B cell (primary cell): ENCODE measurements at regions not wholly inside any gene's neighbourhood (a gene's known extent, or its start where the extent isn't known, plus 50 kb on each side); places are given as distances from the start of the nearest gene placed in this dataset.
A peak's percentile ranks its signal among the peaks of the same experiment; 100 is the strongest.

ENCODE experiments used
- ATAC-seq: fragments of 200-7000 bp; cut with Tn5 transposase; one replicate; pipeline ENCODE4 v1.10.0; 2021; ENCODE audit warnings: low read depth, mild to moderate bottlenecking, moderate number of reproducible peaks, moderate library complexity
- CTCF ChIA-PET: fragments of 350-600 bp; sonication (Branson Sonifier 250); formaldehyde crosslinking; loops from one replicate; lab custom pipeline; 2021; ENCODE audit warnings: antibody characterized with exemption, inconsistent platforms; lab: Charles Lee
- POLR2A ChIA-PET: fragments of 350-600 bp; sonication (Branson Sonifier 250); formaldehyde crosslinking; loops from one replicate; lab custom pipeline; 2021; ENCODE audit warnings: antibody characterized with exemption; lab: Charles Lee
- DNase-seq: peaks from one replicate; pipeline ENCODE4 v3.0.0; 2013
- H2AFZ ChIP-seq: 2 replicates; pipeline ENCODE4 v1.6.1; 2012; ENCODE audit warnings: mild to moderate bottlenecking, low read depth, low read length; ENCODE audit not compliant: insufficient read depth, poor library complexity, severe bottlenecking
- H3K27ac ChIP-seq, 2 donors: 1 replicate in 1 of 2; 2 replicates in 1 of 2; pipeline ENCODE4 v1.5.1; 2012 to 2013; ENCODE audit warnings: low read length in 2 of 2, mild to moderate bottlenecking in 2 of 2, moderate library complexity in 1 of 2
- H3K27me3 ChIP-seq, 4 experiments: fragments of 200-600 bp in 1 of 4; sonication (generic) in 1 of 4; replicated peaks in 1 of 4; 1 replicate in 2 of 4; 2 replicates in 2 of 4; pipeline versions ENCODE4 v1.6.1 to v1.7.0; 2013 to 2016; ENCODE audit warnings: low read length in 3 of 4, mild to moderate bottlenecking in 2 of 4, mixed read lengths in 1 of 4, moderate library complexity in 1 of 4; ENCODE audit not compliant: insufficient read depth in 4 of 4, control insufficient read depth in 3 of 4; ENCODE audit errors: control extremely low read depth in 1 of 4
- H3K36me3 ChIP-seq, 2 experiments: replicated peaks in 1 of 2; 1 replicate in 1 of 2; 2 replicates in 1 of 2; pipeline versions ENCODE4 v1.6.1 to v1.7.1; 2013; ENCODE audit warnings: low read length in 1 of 2; ENCODE audit not compliant: insufficient read depth in 2 of 2, control insufficient read depth in 1 of 2; ENCODE audit errors: control extremely low read depth in 1 of 2, extremely low read depth in 1 of 2
- H3K4me1 ChIP-seq, 2 donors: fragments of 200-600 bp in 1 of 2; sonication (generic) in 1 of 2; 1 replicate in 1 of 2; 2 replicates in 1 of 2; pipeline versions ENCODE4 v1.5.1 to v1.6.1; 2013 to 2017; ENCODE audit warnings: low read length in 2 of 2; ENCODE audit not compliant: control insufficient read depth in 2 of 2, insufficient read depth in 2 of 2
- H3K4me2 ChIP-seq: replicated peaks from 2 replicates; pipeline ENCODE3; 2012; ENCODE audit warnings: mild to moderate bottlenecking, low read depth, low read length; ENCODE audit not compliant: poor library complexity, severe bottlenecking
- H3K4me3 ChIP-seq, 5 experiments: fragments of 200-600 bp in 1 of 5; sonication (generic) in 1 of 5; 1 replicate in 3 of 5; 2 replicates in 2 of 5; pipeline versions ENCODE4 v1.5.1 to v1.7.0; 2011 to 2016; ENCODE audit warnings: low read length in 4 of 5, mild to moderate bottlenecking in 4 of 5, low read depth in 2 of 5, control low read depth in 1 of 5, moderate library complexity in 1 of 5; ENCODE audit not compliant: insufficient read depth in 1 of 5; ENCODE audit errors: control extremely low read depth in 1 of 5, extremely low read depth in 1 of 5
- H3K79me2 ChIP-seq: fragments of 200-600 bp; sonication (generic); one replicate; pipeline ENCODE4 v1.6.0; 2016; ENCODE audit warnings: low read length; ENCODE audit not compliant: control insufficient read depth, insufficient read depth
- H3K9ac ChIP-seq: fragments of 200-600 bp; sonication (generic); 2 replicates; pipeline ENCODE4 v1.6.1; 2017; ENCODE audit warnings: mild to moderate bottlenecking, low read length, moderate library complexity
- H3K9me3 ChIP-seq, 3 donors: one replicate each; pipeline versions ENCODE4 v1.6.1 to v1.7.1; 2013; ENCODE audit warnings: low read length in 2 of 3; ENCODE audit not compliant: control insufficient read depth in 2 of 3, insufficient read depth in 1 of 3; ENCODE audit errors: control extremely low read depth in 1 of 3
- H4K20me1 ChIP-seq: 2 replicates; pipeline ENCODE4 v1.6.0; 2012; ENCODE audit warnings: mild to moderate bottlenecking, low read length; ENCODE audit not compliant: insufficient read depth, control insufficient read depth, poor library complexity, severe bottlenecking
- H3K27ac Mint-ChIP-seq: one replicate; pipeline ENCODE4 v1.8.0; 2021; ENCODE audit warnings: mixed read lengths
- H3K27me3 Mint-ChIP-seq: one replicate; pipeline ENCODE4 v1.8.0; 2021; ENCODE audit warnings: mixed read lengths
- H3K4me1 Mint-ChIP-seq: one replicate; pipeline ENCODE4 v1.8.0; 2021; ENCODE audit warnings: mixed read lengths
- H3K4me3 Mint-ChIP-seq: one replicate; pipeline ENCODE4 v1.8.0; 2021; ENCODE audit warnings: mixed read lengths
- H3K9me3 Mint-ChIP-seq: one replicate; pipeline ENCODE4 v1.8.0; 2022; ENCODE audit warnings: mixed read lengths; ENCODE audit not compliant: insufficient read depth
- CTCF ChIP-seq: fragments of 200-600 bp; IDR thresholded peaks from one replicate; pipeline ENCODE4 v1.8.0; 2022; ENCODE audit warnings: antibody characterized with exemption, mild to moderate bottlenecking
- EZH2 ChIP-seq: IDR thresholded peaks from 2 replicates; pipeline ENCODE4 v1.6.1; 2012; ENCODE audit warnings: borderline replicate concordance, low read depth, mild to moderate bottlenecking, moderate library complexity, low read length; ENCODE audit not compliant: insufficient read depth, poor library complexity, severe bottlenecking
- WGBS: methylation state at CpG from one replicate; pipeline ENCODE4 v1.1.5; 2013; ENCODE audit warnings: missing lambda C conversion rate; ENCODE audit not compliant: insufficient coverage; 5-methylcytosine and 5-hydroxymethylcytosine counted together
- intact Hi-C: fragments of 100-400 bp; cut with micrococcal nuclease; formaldehyde crosslinking; loops from one replicate; pipeline ENCODE4 v1.10.0; 2022

DNA sequence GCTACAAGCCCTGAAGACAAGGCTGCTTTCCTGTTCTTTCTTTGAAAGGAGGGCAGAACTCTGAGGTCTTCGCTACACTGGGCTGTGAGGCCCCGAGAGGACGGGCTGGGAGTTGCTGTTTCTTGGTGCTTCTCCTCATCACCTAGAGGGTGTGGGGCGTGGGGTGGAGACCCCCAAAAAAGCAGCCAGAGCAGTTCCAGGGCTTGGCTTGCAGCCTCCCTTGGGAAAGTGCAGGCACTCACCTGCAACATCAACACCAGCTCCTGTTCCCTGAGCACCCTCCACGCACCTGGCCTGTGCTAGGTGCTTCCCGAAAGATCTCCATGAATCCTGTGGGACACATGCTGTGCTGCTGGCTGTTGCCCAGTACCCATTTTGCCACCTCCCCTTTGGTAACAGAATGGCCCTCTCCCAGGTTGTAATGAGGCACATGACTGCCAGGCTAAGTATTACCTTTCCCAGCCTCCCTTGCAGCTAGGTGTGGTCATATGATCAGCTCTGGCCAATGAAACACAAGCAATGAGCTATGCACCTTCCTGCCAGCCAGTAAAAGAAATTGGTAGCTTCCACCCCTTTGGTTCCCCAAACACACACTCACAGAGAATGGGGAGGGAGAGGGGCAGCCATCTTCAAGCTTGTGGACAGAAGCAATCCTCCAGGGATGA, 146.0 kb downstream of the C9orf50 start:
- Histone ChIP-seq H3K4me1 (no peaks in the 10 kb centered on the region), H3K36me3 (no peaks in the 10 kb centered on the region), H4K20me1 (no peaks in the 10 kb centered on the region), H3K27ac (no peak overlapping the region), H2AFZ (no peak overlapping the region), H3K4me2 (no peak overlapping the region), H3K9me3 (peaks cover 0 to 18% (median 8%) of the 10 kb centered on the region in 3 donors), H3K4me3 (no peak overlapping the region), H3K9ac (no peak overlapping the region), H3K27me3 (peaks cover 0 to 19% (median 2%) of the 10 kb centered on the region in 4 experiments), H3K79me2 (no peaks in the 10 kb centered on the region)
- no peak for TF ChIP-seq EZH2
- no peak for TF ChIP-seq CTCF
- DNase-seq = no peak
- intact Hi-C loops = no loop called here
- H3K4me1 Mint-ChIP-seq = no peaks in the 10 kb centered on the region
- POLR2A ChIA-PET = interaction anchor here (1.3 kb wide), 1 partner anchor 14 kb away, joined by 3 read pairs; no protein-coding TSS in a partner anchor
- CTCF ChIA-PET = no interaction called here
- 90% methylated on average over 4 of the region's 6 CpGs for WGBS
- no peak overlapping the region for H3K4me3 Mint-ChIP-seq
- no peak overlapping the region for H3K27ac Mint-ChIP-seq
- H3K27me3 Mint-ChIP-seq = peaks cover 45% of the 10 kb centered on the region
- no peaks in the 10 kb centered on the region for H3K9me3 Mint-ChIP-seq
- ATAC-seq = no peak

- CTCF ChIA-PET = interaction anchor here (1.0 kb wide), 1 partner anchor 301 kb away, joined by 3 read pairs; no protein-coding TSS in a partner anchor
- Histone ChIP-seq H4K20me1 (no peaks in the 10 kb centered on the region), H3K79me2 (no peaks in the 10 kb centered on the region), H3K4me3 (no peak overlapping the region), H3K27ac (no peak overlapping the region), H3K4me1 (no peaks in the 10 kb centered on the region), H3K4me2 (no peak overlapping the region), H2AFZ (no peak overlapping the region), H3K9ac (no peak overlapping the region), H3K9me3 (peaks cover 0 to 18% (median 8%) of the 10 kb centered on the region in 3 donors), H3K36me3 (no peaks in the 10 kb centered on the region), H3K27me3 (peaks cover 0 to 17% (median 2%) of the 10 kb centered on the region in 4 experiments)
- no peak overlapping the region for H3K4me3 Mint-ChIP-seq
- intact Hi-C loops = no loop called here
- TF ChIP-seq EZH2 = no peak
- TF ChIP-seq CTCF = no peak
- POLR2A ChIA-PET = interaction anchor here (0.6 kb wide), 1 partner anchor 38 kb away, joined by 5 read pairs; no protein-coding TSS in a partner anchor
- WGBS = 93% methylated on average over 10 of the region's 15 CpGs
- no peaks in the 10 kb centered on the region for H3K9me3 Mint-ChIP-seq
- DNase-seq = no peak
- ATAC-seq = no peak
- peak overlapping the region; percentile 54 for H3K27ac Mint-ChIP-seq
- peaks cover 36% of the 10 kb centered on the region for H3K27me3 Mint-ChIP-seq
- H3K4me1 Mint-ChIP-seq = no peaks in the 10 kb centered on the region
Observed at GRCh38 chr9:129473523-129474244, 147.2 kb downstream of the C9orf50 start.
